ENCODE measurements at regions not wholly inside any gene's neighbourhood (a gene's known extent, or its start where the extent isn't known, plus 50 kb on each side); places are given as distances from the start of the nearest gene placed in this dataset.

DNA sequence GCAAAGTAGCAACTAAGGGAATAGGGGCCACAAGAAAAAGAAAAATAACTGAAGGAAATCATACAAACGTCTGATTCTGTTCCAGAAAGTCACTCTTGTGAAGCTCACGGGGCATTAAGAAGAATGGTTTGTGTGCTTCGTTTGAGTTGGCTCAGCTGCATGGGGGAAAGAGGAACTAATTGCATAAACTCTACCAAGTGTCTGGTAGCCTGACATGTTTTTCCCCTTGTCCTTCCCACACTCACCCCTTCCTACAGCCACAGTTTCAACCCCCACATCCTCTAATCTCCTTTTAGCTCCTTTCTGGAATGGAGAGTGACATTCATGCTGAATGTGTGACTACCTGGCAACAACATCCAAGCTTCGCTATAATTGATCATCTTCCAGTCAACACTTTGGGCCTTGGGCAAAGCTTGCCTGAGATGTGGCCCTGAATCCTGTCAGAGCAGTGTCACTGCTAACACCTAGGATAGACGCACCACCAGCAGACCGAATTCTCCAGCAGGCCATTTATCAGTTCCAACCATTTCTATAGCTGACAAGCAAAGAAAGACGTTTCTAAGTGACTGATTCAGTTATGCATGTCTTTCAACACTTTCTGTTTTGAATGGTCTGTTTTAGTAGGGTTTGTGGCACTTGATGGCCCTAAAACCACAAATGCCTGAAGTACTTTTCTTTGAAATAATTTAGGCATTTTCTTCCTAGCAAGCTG is 439.6 kb downstream of the TTLL7 start:
- Histone ChIP-seq H3K4me1 (no peaks in the 10 kb centered on the region), H3K9me3 (no peaks in the 10 kb centered on the region), H3K27ac (replicated peaks in 1 of 4) (no peak overlapping the region), H3K27me3 (no peaks in the 10 kb centered on the region), H3K36me3 (no peaks in the 10 kb centered on the region), H3K4me3 (no peak overlapping the region)
- DNase-seq (ENCODE audit: extremely low spot score) = no peak
- TF ChIP-seq POLR2A (IDR thresholded peaks at IDR 0.05; ENCODE audit: low read depth) (no peak), CTCF (IDR thresholded peaks at IDR 0.05) (no peak), POLR2AphosphoS5 (IDR thresholded peaks at IDR 0.05) (no peak), EP300 (IDR thresholded peaks at IDR 0.05) (no peak)
- 69% methylated on average over 7 of the region's 7 CpGs for WGBS
- intact Hi-C loops (cut with DNase I) = no loop called here

- no peak overlapping the region for H3K4me3 ChIP-seq
- H3K27me3 ChIP-seq = no peaks in the 10 kb centered on the region
- no peaks in the 10 kb centered on the region for H3K4me1 ChIP-seq
- TF ChIP-seq CTCF (IDR thresholded peaks at IDR 0.05) = no peak
- TF ChIP-seq POLR2A (IDR thresholded peaks at IDR 0.05; ENCODE audit: low read depth) = no peak
- no peak for TF ChIP-seq POLR2AphosphoS5 (IDR thresholded peaks at IDR 0.05)
- no peak for TF ChIP-seq EP300 (IDR thresholded peaks at IDR 0.05)
- intact Hi-C loops (cut with DNase I) = no loop called here
- WGBS = 83% methylated on average over 8 of the region's 8 CpGs
- no peaks in the 10 kb centered on the region for H3K36me3 ChIP-seq
- no peak overlapping the region for H3K27ac ChIP-seq (replicated peaks in 1 of 4)
- no peak for DNase-seq (ENCODE audit: extremely low spot score)
- no peaks in the 10 kb centered on the region for H3K9me3 ChIP-seq
Measured at GRCh38 chr1:83555871-83556270, 443.1 kb downstream of the TTLL7 start.

DNA sequence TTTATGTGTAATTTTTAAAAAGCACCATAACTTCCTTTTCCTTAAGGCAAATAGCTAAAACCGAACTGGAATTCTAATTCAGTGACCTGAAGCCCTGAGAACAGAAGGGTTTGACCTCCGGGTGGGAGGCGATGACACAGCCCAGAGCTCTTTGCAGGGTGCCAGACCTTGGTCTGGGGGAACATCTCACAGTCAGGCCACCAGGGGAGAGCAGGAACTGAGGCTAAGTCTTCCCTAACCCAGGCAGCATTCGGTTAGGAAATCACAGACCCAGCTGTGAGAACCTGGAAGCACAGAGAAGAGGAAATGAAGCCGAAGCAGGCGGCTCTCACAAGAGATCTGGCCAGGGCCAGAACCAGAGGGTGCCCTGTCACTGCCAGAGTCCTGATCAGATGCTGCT is 444.8 kb downstream of the TTLL7 start:
- Histone ChIP-seq H3K27ac (replicated peaks in 1 of 4) (no peak overlapping the region), H3K4me3 (no peak overlapping the region), H3K4me1 (no peaks in the 10 kb centered on the region), H3K9me3 (no peaks in the 10 kb centered on the region), H3K27me3 (no peaks in the 10 kb centered on the region), H3K36me3 (no peaks in the 10 kb centered on the region)
- intact Hi-C loops (cut with DNase I) = no loop called here
- 49% methylated on average over 6 of the region's 6 CpGs for WGBS
- TF ChIP-seq POLR2AphosphoS5 (IDR thresholded peaks at IDR 0.05) (no peak), CTCF (IDR thresholded peaks at IDR 0.05) (peak in 1 of 3 experiments; percentile 5), POLR2A (IDR thresholded peaks at IDR 0.05; ENCODE audit: low read depth) (no peak), EP300 (IDR thresholded peaks at IDR 0.05) (no peak)
- no peak for DNase-seq (ENCODE audit: extremely low spot score)

DNA sequence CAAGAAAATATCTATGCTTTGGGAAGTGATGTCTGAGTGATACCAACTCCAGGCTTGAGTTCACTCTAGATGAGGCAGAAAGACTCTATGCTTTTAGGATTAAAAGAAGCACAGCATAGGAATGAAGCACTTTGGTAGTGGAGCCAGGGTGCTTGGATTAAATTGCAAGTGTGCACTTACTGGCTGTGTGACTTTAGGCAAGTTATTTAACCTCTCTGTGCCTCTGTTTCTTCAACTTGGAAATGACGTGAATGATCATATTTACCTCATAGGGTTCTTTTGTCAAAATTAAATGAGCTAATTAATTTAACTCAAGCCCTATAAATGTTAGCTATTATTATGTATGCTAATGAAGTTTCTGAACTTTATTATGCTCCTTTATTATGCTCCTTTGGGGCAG is 446.1 kb downstream of the TTLL7 start:
- Histone ChIP-seq H3K4me1 (no peaks in the 10 kb centered on the region), H3K9me3 (no peaks in the 10 kb centered on the region), H3K27me3 (no peaks in the 10 kb centered on the region), H3K4me3 (no peak overlapping the region), H3K27ac (replicated peaks in 1 of 4) (no peak overlapping the region), H3K36me3 (no peaks in the 10 kb centered on the region)
- intact Hi-C loops (cut with DNase I) = no loop called here
- no peak for DNase-seq (ENCODE audit: extremely low spot score)
- TF ChIP-seq POLR2AphosphoS5 (IDR thresholded peaks at IDR 0.05) (no peak), EP300 (IDR thresholded peaks at IDR 0.05) (no peak), CTCF (IDR thresholded peaks at IDR 0.05) (no peak), POLR2A (IDR thresholded peaks at IDR 0.05; ENCODE audit: low read depth) (no peak)
- WGBS = 87% methylated on average over 1 of the region's 1 CpG

DNA sequence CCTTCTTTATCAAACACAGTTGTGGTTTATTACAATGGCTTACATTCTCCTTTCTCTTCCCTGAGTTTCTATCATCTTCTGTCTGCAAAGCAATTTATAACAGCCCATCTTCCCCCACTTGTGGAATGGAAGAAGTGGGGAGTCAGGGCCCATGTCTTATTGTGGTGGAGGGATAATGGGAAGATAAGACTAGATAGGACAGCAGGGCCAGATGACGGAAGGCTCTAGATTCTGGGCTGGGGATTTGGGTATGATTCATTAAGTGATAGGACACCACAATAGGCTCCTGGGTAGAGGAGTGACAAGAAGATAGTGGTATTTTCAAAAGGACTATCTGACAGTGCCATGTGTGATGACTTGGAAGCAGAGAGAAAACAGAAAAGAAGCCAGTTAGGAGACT is 450.6 kb downstream of the TTLL7 start:
- Histone ChIP-seq H3K36me3 (no peaks in the 10 kb centered on the region), H3K4me3 (no peak overlapping the region), H3K9me3 (no peaks in the 10 kb centered on the region), H3K27ac (replicated peaks in 1 of 4) (no peak overlapping the region), H3K4me1 (no peaks in the 10 kb centered on the region), H3K27me3 (no peaks in the 10 kb centered on the region)
- 96% methylated on average over 1 of the region's 1 CpG for WGBS
- TF ChIP-seq POLR2A (IDR thresholded peaks at IDR 0.05; ENCODE audit: low read depth) (no peak), CTCF (IDR thresholded peaks at IDR 0.05) (no peak), POLR2AphosphoS5 (IDR thresholded peaks at IDR 0.05) (no peak), EP300 (IDR thresholded peaks at IDR 0.05) (no peak)
- intact Hi-C loops (cut with DNase I) = no loop called here
- DNase-seq (ENCODE audit: extremely low spot score) = no peak
